Sigmoid colon (tissue), 4 donors: ENCODE measurements at regions not wholly inside any gene's neighbourhood (a gene's known extent, or its start where the extent isn't known, plus 50 kb on each side); places are given as distances from the start of the nearest gene placed in this dataset.

Experiments
- EP300 ChIP-seq, 4 donors: sonication (generic); formaldehyde crosslinking; IDR thresholded peaks; one replicate each; pipeline ENCODE4 v1.6.1; 2017; ENCODE audit warnings: antibody characterized with exemption in 4 of 4
- POLR2A ChIP-seq, 2 donors: fragments of 450-650 bp; IDR thresholded peaks; one replicate each; pipeline ENCODE4 v1.6.1; 2016; ENCODE audit warnings: antibody characterized with exemption in 2 of 2, mild to moderate bottlenecking in 2 of 2, moderate library complexity in 2 of 2
- POLR2AphosphoS5 ChIP-seq, 4 donors: sonication (generic); formaldehyde crosslinking; IDR thresholded peaks; one replicate each; pipeline ENCODE4 v1.6.1; 2017; ENCODE audit warnings: antibody characterized with exemption in 4 of 4
- TF ChIP-seq, protein P1 (sequence below), 4 experiments: fragments of 450-650 bp in 3 of 4; fragments of 200-600 bp in 1 of 4; IDR thresholded peaks; one replicate each; pipeline ENCODE4 v1.5.1; 2016 to 2019; ENCODE audit warnings: antibody characterized with exemption in 4 of 4, mild to moderate bottlenecking in 3 of 4, moderate library complexity in 2 of 4

DNA sequence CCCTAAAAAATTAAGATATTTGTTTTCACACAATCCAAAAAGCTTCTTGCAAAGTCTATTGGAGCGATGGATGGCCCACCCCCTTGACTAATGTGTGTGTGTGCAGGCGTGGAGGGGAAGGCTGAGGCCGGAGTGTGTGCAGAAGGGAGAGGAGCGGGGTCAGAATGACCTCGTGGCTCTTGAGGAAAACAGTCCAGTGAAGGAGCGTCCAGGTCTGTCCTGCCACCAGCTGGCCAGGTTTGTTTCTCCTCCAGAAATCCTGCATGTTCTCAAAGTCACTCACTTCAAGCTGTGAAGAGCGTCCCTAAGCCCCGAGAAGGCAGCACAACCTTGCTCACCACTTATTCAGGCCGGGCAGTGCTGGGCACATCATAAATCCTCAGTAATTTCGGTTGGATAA is 69.5 kb upstream of the SSX2IP start:
- TF ChIP-seq, protein P1, sequence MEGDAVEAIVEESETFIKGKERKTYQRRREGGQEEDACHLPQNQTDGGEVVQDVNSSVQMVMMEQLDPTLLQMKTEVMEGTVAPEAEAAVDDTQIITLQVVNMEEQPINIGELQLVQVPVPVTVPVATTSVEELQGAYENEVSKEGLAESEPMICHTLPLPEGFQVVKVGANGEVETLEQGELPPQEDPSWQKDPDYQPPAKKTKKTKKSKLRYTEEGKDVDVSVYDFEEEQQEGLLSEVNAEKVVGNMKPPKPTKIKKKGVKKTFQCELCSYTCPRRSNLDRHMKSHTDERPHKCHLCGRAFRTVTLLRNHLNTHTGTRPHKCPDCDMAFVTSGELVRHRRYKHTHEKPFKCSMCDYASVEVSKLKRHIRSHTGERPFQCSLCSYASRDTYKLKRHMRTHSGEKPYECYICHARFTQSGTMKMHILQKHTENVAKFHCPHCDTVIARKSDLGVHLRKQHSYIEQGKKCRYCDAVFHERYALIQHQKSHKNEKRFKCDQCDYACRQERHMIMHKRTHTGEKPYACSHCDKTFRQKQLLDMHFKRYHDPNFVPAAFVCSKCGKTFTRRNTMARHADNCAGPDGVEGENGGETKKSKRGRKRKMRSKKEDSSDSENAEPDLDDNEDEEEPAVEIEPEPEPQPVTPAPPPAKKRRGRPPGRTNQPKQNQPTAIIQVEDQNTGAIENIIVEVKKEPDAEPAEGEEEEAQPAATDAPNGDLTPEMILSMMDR (IDR thresholded peaks at IDR 0.05) = no peak
- TF ChIP-seq EP300 (IDR thresholded peaks at IDR 0.05) (no peak), POLR2AphosphoS5 (IDR thresholded peaks at IDR 0.05) (no peak), POLR2A (IDR thresholded peaks at IDR 0.05) (no peak)
